HEK293T (cell line): ENCODE measurements at regions not wholly inside any gene's neighbourhood (a gene's known extent, or its start where the extent isn't known, plus 50 kb on each side); places are given as distances from the start of the nearest gene placed in this dataset.

Experiments used
- CTCF ChIA-PET: fragments of 350-600 bp; formaldehyde crosslinking; extraction: SDS; loops from one replicate; lab custom pipeline; 2021; ENCODE audit warnings: antibody characterized with exemption, inconsistent platforms; lab: Yijun Ruan, JAX
- POLR2A ChIA-PET: fragments of 350-600 bp; formaldehyde crosslinking; extraction: SDS; loops from one replicate; lab custom pipeline; 2020; ENCODE audit warnings: antibody characterized with exemption, inconsistent platforms; lab: Yijun Ruan, JAX
- DNase-seq: peaks from one replicate; pipeline ENCODE4 v3.0.0; 2012; ENCODE audit warnings: mixed read lengths; ENCODE audit errors: extremely low spot score
- ARNT ChIP-seq: fragments of 450-650 bp; IDR thresholded peaks from 2 replicates; pipeline ENCODE4 v1.6.1; 2017; ENCODE audit warnings: mild to moderate bottlenecking
- BHLHE40 ChIP-seq: fragments of 450-650 bp; IDR thresholded peaks from 2 replicates; pipeline ENCODE4 v1.6.1; 2016; ENCODE audit warnings: mild to moderate bottlenecking, moderate library complexity, borderline replicate concordance
- CTBP1 ChIP-seq: fragments of 450-650 bp; IDR thresholded peaks from 2 replicates; pipeline ENCODE4 v1.6.1; 2016; ENCODE audit warnings: borderline replicate concordance
- ELF4 ChIP-seq: fragments of 450-650 bp; IDR thresholded peaks from 2 replicates; pipeline ENCODE4 v1.6.1; 2017; ENCODE audit warnings: antibody characterized with exemption
- FOXA1 ChIP-seq: fragments of 450-650 bp; IDR thresholded peaks from 2 replicates; pipeline ENCODE4 v1.6.1; 2016; ENCODE audit warnings: mild to moderate bottlenecking
- FOXK2 ChIP-seq: fragments of 450-650 bp; IDR thresholded peaks from 2 replicates; pipeline ENCODE4 v1.6.1; 2016; ENCODE audit warnings: mild to moderate bottlenecking
- FOXM1 ChIP-seq: fragments of 450-650 bp; IDR thresholded peaks from 2 replicates; pipeline ENCODE4 v1.6.1; 2017; ENCODE audit warnings: mild to moderate bottlenecking, borderline replicate concordance
- HDGF ChIP-seq: fragments of 450-650 bp; IDR thresholded peaks from 2 replicates; pipeline ENCODE4 v1.6.1; 2017; ENCODE audit warnings: antibody characterized with exemption, borderline replicate concordance
- L3MBTL2 ChIP-seq: fragments of 450-650 bp; conservative IDR thresholded peaks from 2 replicates; pipeline ENCODE4 v1.6.1; 2016; ENCODE audit warnings: mild to moderate bottlenecking
- LEF1 ChIP-seq: fragments of 450-650 bp; IDR thresholded peaks from 2 replicates; pipeline ENCODE4 v1.6.1; 2017; ENCODE audit warnings: mild to moderate bottlenecking, borderline replicate concordance
- NFRKB ChIP-seq: fragments of 450-650 bp; IDR thresholded peaks from 2 replicates; pipeline ENCODE4 v1.6.1; 2016; ENCODE audit warnings: mild to moderate bottlenecking, moderate library complexity
- SP1 ChIP-seq: fragments of 450-650 bp; IDR thresholded peaks from 2 replicates; pipeline ENCODE4 v1.6.1; 2017
- SUZ12 ChIP-seq: fragments of 450-650 bp; IDR thresholded peaks from 2 replicates; pipeline ENCODE4 v1.6.1; 2016; ENCODE audit warnings: mild to moderate bottlenecking
- TARDBP ChIP-seq: fragments of 450-650 bp; IDR thresholded peaks from 2 replicates; pipeline ENCODE4 v1.6.1; 2016
- ZNF384 ChIP-seq: fragments of 450-650 bp; IDR thresholded peaks from 2 replicates; pipeline ENCODE4 v1.6.1; 2016
- TF ChIP-seq, protein P1 (sequence below): fragments of 450-650 bp; IDR thresholded peaks from 2 replicates; pipeline ENCODE4 v1.6.1; 2016

DNA sequence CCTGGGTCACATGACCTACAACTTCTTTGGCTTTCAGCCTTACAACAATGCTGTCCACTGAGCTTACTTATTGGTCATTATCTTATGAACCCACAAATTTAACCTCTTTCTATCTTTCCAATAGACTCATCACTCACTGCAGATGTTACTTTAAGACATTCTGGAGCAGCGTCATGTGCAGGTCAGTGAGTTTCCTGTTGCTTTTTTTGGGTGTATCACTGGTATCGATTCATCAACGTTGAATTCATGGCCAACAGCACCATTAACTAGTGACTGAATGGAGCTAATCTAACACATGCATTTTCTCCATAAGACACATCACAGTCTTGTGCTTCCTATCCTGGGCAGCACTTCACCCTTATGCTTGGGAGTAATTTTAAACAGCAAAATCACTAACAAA is 672.6 kb upstream of the CDH18 start:
- no peak for DNase-seq
- ChIA-PET CTCF (no interaction called here), POLR2A (no interaction called here)
- TF ChIP-seq, protein P1, sequence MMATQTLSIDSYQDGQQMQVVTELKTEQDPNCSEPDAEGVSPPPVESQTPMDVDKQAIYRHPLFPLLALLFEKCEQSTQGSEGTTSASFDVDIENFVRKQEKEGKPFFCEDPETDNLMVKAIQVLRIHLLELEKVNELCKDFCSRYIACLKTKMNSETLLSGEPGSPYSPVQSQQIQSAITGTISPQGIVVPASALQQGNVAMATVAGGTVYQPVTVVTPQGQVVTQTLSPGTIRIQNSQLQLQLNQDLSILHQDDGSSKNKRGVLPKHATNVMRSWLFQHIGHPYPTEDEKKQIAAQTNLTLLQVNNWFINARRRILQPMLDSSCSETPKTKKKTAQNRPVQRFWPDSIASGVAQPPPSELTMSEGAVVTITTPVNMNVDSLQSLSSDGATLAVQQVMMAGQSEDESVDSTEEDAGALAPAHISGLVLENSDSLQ, result no peak
- TF ChIP-seq NFRKB (no peak), ELF4 (no peak), ARNT (no peak), SP1 (no peak), L3MBTL2 (no peak), FOXA1 (no peak), HDGF (no peak), FOXK2 (no peak), BHLHE40 (no peak), LEF1 (no peak), TARDBP (no peak), CTBP1 (no peak), SUZ12 (no peak), FOXM1 (no peak), ZNF384 (no peak)

DNA sequence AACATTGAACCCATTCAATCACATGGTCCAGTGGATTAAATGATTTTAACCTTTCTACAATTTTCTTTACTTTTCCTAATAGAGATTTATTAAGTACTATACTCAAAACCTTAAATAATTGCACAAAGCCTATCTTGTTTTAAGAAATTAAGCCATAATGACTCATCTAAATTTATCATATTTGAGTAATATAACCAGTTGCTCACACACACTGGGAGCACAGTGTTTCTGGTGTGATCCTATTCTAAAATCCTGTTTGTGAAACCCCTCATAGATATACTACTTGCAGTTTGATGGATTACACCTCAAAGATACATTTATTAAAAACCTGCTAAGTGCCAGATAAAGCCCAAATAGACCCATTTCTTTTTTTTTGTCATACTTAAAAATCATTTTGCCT is 668.3 kb upstream of the CDH18 start:
- ChIA-PET POLR2A (no interaction called here), CTCF (no interaction called here)
- no peak for DNase-seq
- TF ChIP-seq NFRKB (no peak), ELF4 (no peak), HDGF (no peak), FOXA1 (no peak), CTBP1 (no peak), BHLHE40 (no peak), SUZ12 (no peak), ARNT (no peak), ZNF384 (no peak), TARDBP (no peak), L3MBTL2 (no peak), LEF1 (no peak), FOXK2 (no peak), SP1 (no peak), FOXM1 (no peak)
- TF ChIP-seq, protein P1, result no peak

DNA sequence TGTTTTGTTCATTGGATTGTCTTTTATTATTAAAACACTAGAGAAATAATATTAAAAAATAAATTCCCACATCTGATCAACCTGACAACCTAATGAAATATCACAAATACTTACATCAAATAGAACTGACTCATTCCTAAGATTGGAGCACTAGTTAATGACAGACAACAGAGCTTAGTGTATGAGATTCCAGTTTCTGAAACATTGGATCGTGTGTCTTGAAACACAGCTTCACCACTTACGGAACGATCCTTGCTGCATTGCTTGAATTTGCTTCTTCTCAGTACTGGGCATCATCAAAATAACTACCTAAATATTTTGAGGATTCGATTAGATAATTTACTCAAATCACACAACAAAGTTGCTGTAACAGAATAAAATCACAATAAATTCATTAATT is 667.2 kb upstream of the CDH18 start:
- ChIA-PET POLR2A (no interaction called here), CTCF (no interaction called here)
- TF ChIP-seq NFRKB, result no peak
- TF ChIP-seq FOXM1, result no peak
- TF ChIP-seq ARNT, result no peak
- no peak for TF ChIP-seq HDGF
- TF ChIP-seq, protein P1, result no peak
- TF ChIP-seq L3MBTL2, result no peak
- TF ChIP-seq ELF4, result no peak
- TF ChIP-seq FOXA1, result no peak
- no peak for TF ChIP-seq FOXK2
- no peak for TF ChIP-seq CTBP1
- no peak for TF ChIP-seq TARDBP
- no peak for TF ChIP-seq LEF1
- no peak for TF ChIP-seq SUZ12
- no peak for DNase-seq

DNA sequence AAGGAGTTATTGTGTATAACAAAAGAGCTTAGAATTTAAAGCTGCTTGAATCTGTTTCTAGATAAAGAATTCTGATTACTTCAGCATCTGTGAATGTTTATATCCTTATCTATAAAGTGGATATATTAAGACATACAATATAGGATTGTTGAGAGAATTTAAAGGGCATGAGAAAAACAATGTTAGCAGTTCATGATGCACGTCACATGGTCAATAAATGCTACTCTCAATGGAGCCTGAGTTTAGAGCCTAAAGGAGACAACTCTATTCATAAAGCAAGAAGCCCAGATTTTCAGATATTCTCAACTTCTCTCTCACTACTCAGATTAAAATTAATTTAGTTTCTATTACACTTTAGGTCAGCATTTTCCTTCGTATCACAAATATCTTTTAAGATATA is 666.7 kb upstream of the CDH18 start:
- no peak for TF ChIP-seq LEF1
- TF ChIP-seq FOXK2, result no peak
- TF ChIP-seq ZNF384, result no peak
- TF ChIP-seq SP1, result no peak
- no peak for TF ChIP-seq FOXA1
- TF ChIP-seq HDGF, result no peak
- TF ChIP-seq ARNT, result no peak
- TF ChIP-seq, protein P1, result no peak
- no peak for TF ChIP-seq CTBP1
- no peak for TF ChIP-seq ELF4
- no peak for TF ChIP-seq BHLHE40
- no peak for TF ChIP-seq L3MBTL2
- TF ChIP-seq FOXM1, result no peak
- TF ChIP-seq TARDBP, result no peak
- no peak for TF ChIP-seq SUZ12
- TF ChIP-seq NFRKB, result no peak
- ChIA-PET POLR2A (no interaction called here), CTCF (no interaction called here)
- DNase-seq, result no peak

DNA sequence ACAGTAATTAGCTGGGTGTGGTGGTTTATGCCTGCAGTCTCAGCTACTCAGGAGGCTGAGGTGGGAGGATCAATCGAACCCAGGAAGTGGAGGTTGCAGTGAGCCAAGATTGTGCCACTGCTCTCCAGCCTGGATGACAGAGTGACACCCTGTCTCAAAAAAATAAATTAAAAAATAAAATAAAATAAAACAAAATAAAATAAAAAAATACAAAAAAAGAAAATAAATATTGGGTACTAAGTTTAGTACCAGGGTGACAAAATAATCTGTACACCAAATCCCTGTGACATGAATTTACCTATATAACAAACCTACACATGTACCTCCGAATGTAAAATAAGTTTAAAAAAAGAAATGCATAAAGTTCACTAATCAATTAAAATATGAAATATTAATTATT is 666.0 kb upstream of the CDH18 start:
- ChIA-PET CTCF (no interaction called here), POLR2A (interaction anchor here (0.6 kb wide), 1 partner anchor 18 kb away, joined by 3 read pairs; no protein-coding TSS in a partner anchor)
- TF ChIP-seq NFRKB (no peak), L3MBTL2 (no peak), SP1 (no peak), CTBP1 (no peak)
- DNase-seq, result no peak

DNA sequence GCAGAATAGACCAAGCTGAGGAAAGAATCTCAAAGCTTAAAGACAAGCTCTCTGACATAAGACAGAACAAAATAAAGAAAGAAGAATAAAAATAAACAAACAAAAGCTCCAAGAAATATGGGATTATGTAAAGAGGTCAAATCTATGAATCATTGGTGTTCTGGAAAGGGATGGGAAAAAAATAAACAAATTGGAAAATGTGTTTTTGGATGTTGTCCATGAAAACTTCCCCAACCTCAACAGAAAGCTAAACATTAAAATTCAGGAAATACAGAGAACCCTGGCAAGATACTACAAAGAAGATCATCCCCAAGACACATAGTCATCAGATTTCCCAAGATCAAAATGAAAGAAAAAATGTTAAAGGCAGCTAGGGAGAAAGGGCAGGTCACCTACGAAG is 662.0 kb upstream of the CDH18 start:
- POLR2A ChIA-PET, result no interaction called here
- CTCF ChIA-PET, result interaction anchor here (0.5 kb wide), 1 partner anchor 9 kb away, joined by 3 read pairs; no protein-coding TSS in a partner anchor
- DNase-seq, result no peak
- TF ChIP-seq ELF4 (no peak), ZNF384 (no peak), ARNT (no peak), SUZ12 (no peak), HDGF (no peak), FOXK2 (no peak), NFRKB (no peak), TARDBP (no peak)
